Panc1 (cell line): ENCODE measurements at regions not wholly inside any gene's neighbourhood (a gene's known extent, or its start where the extent isn't known, plus 50 kb on each side); places are given as distances from the start of the nearest gene placed in this dataset.
A peak's percentile ranks its signal among the peaks of the same experiment; 100 is the strongest.

Experiments used
- ATAC-seq: fragments of 200-7000 bp; cut with Tn5 transposase; 2 replicates; pipeline ENCODE4 v1.9.1; 2020; ENCODE audit warnings: mild to moderate bottlenecking, moderate library complexity
- BruUV-seq: library from RNA; stranded (reverse); fragments of 400-500 nt; replicated peaks from 2 replicates; lab custom pipeline; 2021; lab: Mats Ljungman, UMichigan
- CTCF ChIA-PET: fragments of 300-600 bp; sonication (Branson Sonifier 250); formaldehyde crosslinking; loops from one replicate; lab custom pipeline; 2022; ENCODE audit warnings: antibody characterized with exemption; lab: Charles Lee
- POLR2A ChIA-PET: fragments of 300-600 bp; sonication (Branson Sonifier 250); formaldehyde crosslinking; loops from one replicate; lab custom pipeline; 2022; ENCODE audit warnings: antibody characterized with exemption; lab: Charles Lee
- DNase-seq: peaks from one replicate; pipeline ENCODE4 v3.0.0-alpha.2; 2010; ENCODE audit warnings: low read depth, low spot score
- H3K27ac ChIP-seq: 2 replicates; pipeline ENCODE4 v1.5.1; 2011; ENCODE audit warnings: mild to moderate bottlenecking, low read length, inconsistent platforms
- H3K27me3 ChIP-seq: fragments of 200-500 bp; sonication (Bioruptor generic); 2 replicates; pipeline ENCODE4 v1.6.0; 2014; ENCODE audit warnings: low read length, inconsistent platforms; ENCODE audit not compliant: control insufficient read depth, insufficient read depth
- H3K36me3 ChIP-seq: fragments of 200-500 bp; sonication (Bioruptor generic); 2 replicates; pipeline ENCODE4 v1.5.1; 2014; ENCODE audit warnings: inconsistent platforms, mild to moderate bottlenecking, low read length, moderate library complexity; ENCODE audit not compliant: control insufficient read depth, insufficient read depth
- H3K4me1 ChIP-seq: 2 replicates; pipeline ENCODE4 v1.5.1; 2011; ENCODE audit warnings: inconsistent platforms, mild to moderate bottlenecking, low read length, moderate library complexity; ENCODE audit not compliant: control insufficient read depth, insufficient read depth
- H3K4me3 ChIP-seq, 2 experiments: 2 replicates each; pipeline ENCODE4 v1.5.1; 2011 to 2012; ENCODE audit warnings: low read depth in 2 of 2, low read length in 2 of 2, mild to moderate bottlenecking in 2 of 2, inconsistent platforms in 1 of 2, moderate library complexity in 1 of 2
- H3K9me3 ChIP-seq: fragments of 200-500 bp; sonication (Bioruptor generic); 2 replicates; pipeline ENCODE4 v1.5.1; 2014; ENCODE audit warnings: low read depth, mild to moderate bottlenecking, inconsistent platforms, low read length, moderate library complexity; ENCODE audit not compliant: control insufficient read depth, insufficient read depth
- CTCF ChIP-seq: fragments of 450-650 bp; IDR thresholded peaks from 2 replicates; pipeline ENCODE4 v1.5.1; 2017; ENCODE audit warnings: mild to moderate bottlenecking
- POLR2AphosphoS5 ChIP-seq: IDR thresholded peaks from 2 replicates; pipeline ENCODE4 v1.6.1; 2012; ENCODE audit warnings: mild to moderate bottlenecking, low read depth, low read length, moderate library complexity
- REST ChIP-seq, 2 experiments: IDR thresholded peaks; 2 replicates each; pipeline ENCODE4 v1.6.1; 2011 to 2012; ENCODE audit warnings: low read depth in 2 of 2, control low read depth in 1 of 2, low read length in 1 of 2, mild to moderate bottlenecking in 1 of 2, moderate library complexity in 1 of 2; ENCODE audit not compliant: insufficient read depth in 1 of 2
- SIN3A ChIP-seq: IDR thresholded peaks from 2 replicates; pipeline ENCODE4 v1.6.1; 2012; ENCODE audit warnings: low read depth, mild to moderate bottlenecking, low read length, moderate library complexity, borderline replicate concordance; ENCODE audit not compliant: insufficient read depth
- TCF7L2 ChIP-seq: IDR thresholded peaks from 2 replicates; pipeline ENCODE4 v1.6.1; 2011; ENCODE audit warnings: mild to moderate bottlenecking, low read depth, low read length, inconsistent platforms
- in situ Hi-C: cut with HindIII; loops from 2 replicates; pipeline ENCODE4 v1.10.0; 2016; ENCODE audit warnings: low sequenced_read_pairs, low pct_unique_long_range_greater_than_20kb
- intact Hi-C: fragments of 100-400 bp; cut with micrococcal nuclease; formaldehyde crosslinking; loops from one replicate; pipeline ENCODE4 v1.10.0; 2022; ENCODE audit not compliant: unreplicated experiment

GRCh38 chr4:45944000-45944399, 179.9 kb downstream of the GABRG1 start:
- no TSS peak for BruUV-seq
- DNase-seq (no peak), ATAC-seq (no peak)
- Histone ChIP-seq H3K36me3 (no peaks in the 10 kb centered on the region), H3K27ac (no peak overlapping the region), H3K4me3 (no peak overlapping the region), H3K27me3 (no peaks in the 10 kb centered on the region), H3K4me1 (no peaks in the 10 kb centered on the region), H3K9me3 (no peaks in the 10 kb centered on the region)
- intact Hi-C loops (no loop called here), in situ Hi-C loops (no loop called here)
- ChIA-PET POLR2A (no interaction called here), CTCF (interaction anchor here (0.5 kb wide), 1 partner anchor 112 kb away, joined by 7 read pairs; no protein-coding TSS in a partner anchor)
- TF ChIP-seq SIN3A (no peak), POLR2AphosphoS5 (no peak), TCF7L2 (no peak), REST (IDR thresholded peaks at IDR 0.05; ENCODE audit: insufficient read depth in 1 of 2, low read depth in 2 of 2, low read length in 1 of 2) (no peak), CTCF (peak; percentile 30; the same call in 1 of the 2 replicates)

GRCh38 chr4:45939056-45939455, 184.8 kb downstream of the GABRG1 start:
- DNase-seq (no peak), ATAC-seq (no peak)
- intact Hi-C loops (no loop called here), in situ Hi-C loops (no loop called here)
- H3K27me3 ChIP-seq = no peaks in the 10 kb centered on the region
- POLR2A ChIA-PET = no interaction called here
- H3K36me3 ChIP-seq = no peaks in the 10 kb centered on the region
- no peaks in the 10 kb centered on the region for H3K4me1 ChIP-seq
- no peaks in the 10 kb centered on the region for H3K9me3 ChIP-seq
- CTCF ChIA-PET = no interaction called here
- no peak for TF ChIP-seq POLR2AphosphoS5
- TF ChIP-seq REST (IDR thresholded peaks at IDR 0.05; ENCODE audit: insufficient read depth in 1 of 2, low read depth in 2 of 2, low read length in 1 of 2) = no peak
- no peak for TF ChIP-seq TCF7L2
- TF ChIP-seq SIN3A = no peak
- no peak for TF ChIP-seq CTCF
- no peak overlapping the region for H3K27ac ChIP-seq
- no TSS peak for BruUV-seq
- H3K4me3 ChIP-seq = no peak overlapping the region
